Occipital lobe (tissue), 1 donor: ENCODE measurements at regions not wholly inside any gene's neighbourhood (a gene's known extent, or its start where the extent isn't known, plus 50 kb on each side); places are given as distances from the start of the nearest gene placed in this dataset.
"Not testable (repeated sequence)": the region's sequence is repeated elsewhere in the genome, so short reads cannot be mapped to it uniquely, and the experiment has no call there.

ENCODE experiments used
- DNase-seq: peaks from one replicate; lab custom pipeline; 2025; lab: John Stamatoyannopoulos, UW

DNA sequence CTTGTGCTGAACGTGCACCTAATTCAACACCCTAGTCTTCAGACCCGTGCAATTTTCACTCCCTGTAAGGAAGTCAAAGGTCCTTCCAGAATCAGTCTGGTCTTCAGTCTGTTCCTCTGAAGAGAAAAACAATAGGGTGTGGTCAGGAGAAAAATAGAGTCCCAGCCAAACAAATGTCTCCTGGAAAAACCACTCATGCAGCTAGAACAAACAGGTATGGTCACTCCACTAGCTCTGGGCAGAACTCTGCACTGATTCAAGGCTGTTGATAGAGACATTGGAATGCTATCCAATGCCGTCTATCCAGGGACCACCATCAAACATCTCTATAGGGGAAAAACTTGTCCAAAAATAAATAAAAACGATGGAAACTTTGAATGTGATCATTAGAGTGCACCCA lies 81.8 kb upstream of the MAP3K1 start:
- DNase-seq = no peak

DNA sequence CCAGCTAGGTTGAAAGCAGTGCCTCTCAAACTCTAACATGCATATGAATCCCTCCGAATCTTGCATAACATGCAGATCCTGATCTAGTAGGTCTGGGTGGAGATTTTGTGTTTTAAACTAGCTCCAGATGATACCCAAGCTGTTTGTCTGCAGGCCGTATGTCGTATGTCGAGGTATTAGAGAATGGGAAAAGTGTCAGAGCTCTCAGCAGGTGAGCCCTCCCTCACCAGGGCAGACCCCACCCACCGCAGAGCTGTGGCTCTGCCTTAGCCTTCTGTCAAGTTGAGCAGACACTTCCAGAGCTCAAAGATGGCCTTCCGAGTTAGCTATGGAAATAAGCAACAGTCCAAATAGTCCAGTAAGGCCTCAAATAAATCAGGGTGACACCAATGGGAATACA lies 83.2 kb upstream of the MAP3K1 start:
- DNase-seq = no peak

GRCh38 chr5:56731473-56731872 lies 83.9 kb upstream of the MAP3K1 start:
- not testable (repeated sequence) for DNase-seq

- DNase-seq = no peak
Observed at GRCh38 chr5:56729488-56729887, 85.9 kb upstream of the MAP3K1 start.

GRCh38 chr5:56725711-56726411 lies 89.5 kb upstream of the MAP3K1 start:
- DNase-seq = no peak

DNA sequence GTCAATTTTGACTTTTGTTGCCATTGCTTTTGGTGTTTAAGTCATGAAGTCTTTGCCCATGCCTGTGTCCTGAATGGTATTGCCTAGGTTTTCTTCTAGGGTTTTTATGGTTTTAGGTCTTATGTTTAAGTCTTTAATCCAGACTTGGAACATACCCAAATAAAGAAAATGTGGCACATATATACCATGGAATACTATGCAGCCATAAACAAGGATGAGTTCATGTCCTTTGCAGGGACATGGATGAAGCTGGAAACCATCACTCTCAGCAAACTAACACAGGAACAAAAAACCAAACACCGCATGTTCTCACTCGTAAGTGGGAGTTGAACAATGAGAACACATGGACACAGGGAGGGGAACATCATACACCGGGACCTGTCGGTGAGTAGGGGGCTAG lies 90.5 kb upstream of the MAP3K1 start:
- DNase-seq = not testable (repeated sequence)

GRCh38 chr5:56722317-56722716 lies 93.0 kb upstream of the MAP3K1 start:
- no peak for DNase-seq

DNA sequence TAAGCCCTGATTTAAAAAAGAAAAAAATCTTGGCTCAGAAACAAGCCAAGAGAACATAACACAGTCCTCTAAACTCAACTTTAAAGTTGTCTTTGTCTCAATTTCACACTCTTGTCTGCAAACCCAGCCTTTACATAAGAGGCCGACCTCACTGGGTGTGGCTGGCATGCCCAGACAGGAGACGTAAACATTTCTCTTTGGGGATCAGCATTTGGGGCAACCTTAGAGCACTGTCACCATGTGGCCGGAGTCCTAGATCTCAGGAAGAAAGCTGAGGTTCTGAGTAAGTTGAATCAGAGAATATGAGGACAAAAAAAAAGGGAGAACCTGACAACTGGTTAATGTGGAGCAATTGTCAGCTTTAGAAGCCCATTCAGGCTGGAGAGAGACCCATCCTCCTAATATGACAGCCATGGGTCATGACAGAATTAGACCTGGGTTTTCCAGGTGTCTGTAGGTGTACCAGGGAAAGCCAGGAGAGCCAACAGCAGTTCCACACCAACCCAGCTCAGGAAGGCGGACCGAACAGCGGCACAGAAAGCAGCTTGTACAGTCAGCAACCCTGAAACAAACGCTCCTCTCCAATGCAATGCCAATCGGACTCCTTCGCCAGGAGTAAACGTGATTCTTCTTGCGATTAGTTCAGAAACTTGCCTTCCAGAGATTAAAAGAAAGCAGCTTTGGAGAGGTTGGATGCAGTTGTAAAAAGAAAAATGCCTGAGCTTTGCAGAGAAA lies 97.9 kb upstream of the MAP3K1 start:
- no peak for DNase-seq

DNA sequence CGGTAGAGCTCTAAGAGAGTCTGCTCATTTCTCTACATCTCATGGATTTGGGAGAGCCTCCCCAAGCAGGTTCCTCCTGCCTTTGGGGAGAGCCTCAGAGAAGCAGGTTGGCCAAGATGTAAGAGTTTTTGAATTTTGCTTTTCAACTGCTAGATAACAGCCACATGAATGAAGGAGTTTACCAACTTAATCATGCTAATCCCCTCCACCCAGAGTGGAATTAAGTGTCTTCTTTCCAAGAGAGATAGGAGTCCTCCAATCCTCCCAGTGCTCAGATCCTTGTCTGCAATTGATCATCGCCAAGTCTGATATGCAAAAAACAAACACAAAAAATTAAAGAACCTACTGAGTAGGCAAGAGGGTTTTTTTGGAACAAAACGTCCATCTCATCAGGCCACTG lies 99.4 kb upstream of the MAP3K1 start:
- DNase-seq = no peak

DNA sequence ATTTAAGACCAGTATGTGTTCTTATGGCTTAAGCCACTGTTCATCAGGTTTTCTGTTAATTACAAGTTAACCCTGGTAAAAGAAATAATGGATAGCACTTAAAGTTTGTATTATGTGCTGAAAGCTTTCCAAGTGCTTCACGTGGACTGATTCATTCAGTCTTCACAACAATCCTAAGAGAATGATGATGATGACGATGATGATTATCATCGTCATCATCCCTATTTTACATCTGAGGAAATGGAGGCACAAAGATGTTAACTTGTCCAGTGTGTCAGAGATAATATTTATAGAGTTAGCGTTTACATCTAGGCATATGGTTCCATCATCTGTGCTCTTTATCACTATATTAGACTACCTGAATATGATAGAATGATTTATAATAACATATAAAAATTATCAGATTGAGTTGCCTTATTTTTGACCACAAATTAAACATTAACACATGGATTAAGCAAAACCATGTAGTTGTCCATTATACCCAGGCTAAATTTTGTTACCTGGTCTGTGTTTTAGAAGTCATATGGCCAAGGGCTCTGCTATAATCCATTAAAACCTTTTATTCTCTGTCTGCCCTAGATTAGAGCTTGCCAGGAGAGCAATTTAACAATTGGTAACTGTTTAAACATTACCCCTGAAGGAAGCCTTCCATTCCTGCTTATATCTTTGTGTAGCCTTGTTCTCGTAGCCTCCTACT lies 102.3 kb upstream of the MAP3K1 start:
- no peak for DNase-seq

DNA sequence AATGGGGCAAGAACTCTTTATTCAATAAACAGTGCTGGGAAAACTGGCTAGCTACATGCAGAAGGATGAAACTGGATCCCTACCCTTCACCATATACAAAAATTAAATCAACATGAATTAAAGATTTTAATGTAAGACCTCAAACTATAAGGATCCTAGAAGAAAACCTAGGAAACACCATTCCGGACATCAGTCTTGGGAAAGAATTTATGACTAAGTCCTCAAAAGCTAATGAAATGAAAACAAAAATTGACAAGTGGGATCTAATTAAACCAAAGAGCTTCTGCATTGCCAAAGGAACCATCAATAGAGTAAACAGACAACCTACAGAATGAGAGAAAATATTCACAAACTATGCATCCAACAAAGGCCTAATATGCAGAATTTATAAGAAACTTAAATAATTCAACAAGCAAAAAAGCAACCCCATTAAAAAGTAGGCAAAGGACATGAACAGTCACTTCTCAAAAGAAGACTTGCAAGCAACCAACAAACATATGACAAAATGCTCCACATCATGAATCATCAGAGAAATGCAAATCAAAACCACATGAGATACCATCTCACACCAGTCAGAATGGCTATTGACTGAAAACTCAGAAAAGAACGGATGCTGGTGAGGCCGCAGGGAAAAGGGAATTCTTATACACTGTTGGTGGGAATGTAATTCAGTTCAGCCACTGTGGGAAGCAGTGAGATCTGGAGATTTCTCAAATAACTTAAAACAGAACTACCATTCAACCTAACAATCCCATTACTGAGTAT lies 104.3 kb upstream of the MAP3K1 start:
- DNase-seq = no peak

DNA sequence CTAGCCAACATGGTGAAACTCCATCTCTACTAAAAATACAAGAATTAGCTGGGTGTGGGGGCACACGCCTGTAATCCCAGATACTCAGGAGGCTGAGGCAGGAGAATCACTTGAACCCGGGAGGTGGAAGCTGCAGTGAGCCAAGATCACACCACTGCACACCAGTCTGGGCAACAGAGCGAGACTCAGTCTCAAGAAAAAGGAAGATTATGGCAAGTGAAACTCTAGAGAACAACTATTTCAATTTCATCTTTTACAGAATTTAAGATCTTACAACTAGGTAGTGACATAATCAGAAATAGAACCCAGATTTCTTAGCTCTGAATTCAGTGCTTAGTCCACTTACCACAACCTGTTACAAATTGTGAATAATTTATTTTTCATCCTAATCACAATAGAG lies 108.8 kb upstream of the MAP3K1 start:
- DNase-seq = no peak

- DNase-seq = no peak
Observed at GRCh38 chr5:56705217-56705616, 110.1 kb upstream of the MAP3K1 start.

GRCh38 chr5:56703952-56704351 lies 111.4 kb upstream of the MAP3K1 start:
- DNase-seq = no peak

GRCh38 chr5:56700711-56701110 lies 114.6 kb upstream of the MAP3K1 start:
- no peak for DNase-seq

DNA sequence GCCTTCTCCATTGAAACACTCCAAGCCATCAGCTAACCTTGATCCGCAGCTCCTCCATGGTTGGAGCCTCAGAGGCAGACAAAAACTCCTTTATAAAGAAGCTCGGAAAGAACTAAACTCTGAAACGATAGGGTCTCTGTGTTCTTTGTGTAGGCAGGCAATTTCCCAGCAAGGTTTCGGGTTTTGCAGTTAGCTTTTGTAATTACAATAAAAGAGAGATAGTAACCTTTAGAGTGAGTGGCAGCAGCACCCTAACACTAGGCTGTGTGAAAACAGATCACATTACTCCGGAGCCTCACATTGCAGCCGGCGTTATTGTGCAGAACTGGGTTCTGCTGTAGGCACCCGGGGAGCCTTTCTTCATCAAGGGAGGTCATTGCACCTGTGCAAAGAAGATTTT lies 115.8 kb upstream of the MAP3K1 start:
- no peak for DNase-seq

DNA sequence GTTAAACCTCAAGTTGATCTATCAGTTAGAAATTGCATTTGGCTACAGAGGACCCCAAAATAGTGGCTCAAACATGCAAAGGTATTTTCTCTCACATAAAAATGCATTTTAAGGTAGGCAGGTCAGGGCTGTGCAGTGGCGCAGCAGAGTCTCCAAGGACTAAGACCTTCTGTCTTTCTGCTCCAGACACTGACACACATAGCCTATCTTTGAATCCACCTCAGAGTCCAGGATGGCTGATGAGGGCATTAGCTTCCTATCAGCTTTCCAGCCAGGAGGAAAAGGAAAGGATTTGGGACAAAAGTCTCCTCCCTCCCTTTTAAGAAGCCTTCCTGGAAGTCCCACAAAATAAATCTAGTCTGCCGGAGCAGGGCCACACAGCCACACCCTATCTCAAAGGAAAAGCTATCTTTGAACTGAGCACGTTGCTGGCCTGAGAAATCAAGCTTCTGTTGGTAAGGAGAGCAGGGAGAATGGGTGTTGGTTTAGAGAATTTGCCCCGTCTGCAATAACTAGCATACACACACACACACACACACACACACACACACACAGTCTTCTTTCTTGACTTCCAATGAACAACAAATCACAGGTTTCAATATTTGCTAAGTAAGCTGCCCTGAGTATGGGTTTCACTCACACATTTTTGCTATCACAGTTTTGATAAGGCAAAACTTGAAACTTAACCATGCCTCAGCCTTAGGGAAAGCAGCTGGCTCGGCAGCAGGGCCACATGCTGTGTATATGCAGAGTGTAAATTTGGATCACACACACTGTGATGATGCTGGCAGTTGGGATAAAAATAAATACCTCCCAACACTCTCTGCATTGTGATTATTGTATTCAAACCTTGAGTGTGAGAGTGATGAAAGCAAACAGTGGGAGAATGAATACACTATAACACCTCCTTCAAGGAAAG lies 116.6 kb upstream of the MAP3K1 start:
- DNase-seq = peak; percentile 20

DNA sequence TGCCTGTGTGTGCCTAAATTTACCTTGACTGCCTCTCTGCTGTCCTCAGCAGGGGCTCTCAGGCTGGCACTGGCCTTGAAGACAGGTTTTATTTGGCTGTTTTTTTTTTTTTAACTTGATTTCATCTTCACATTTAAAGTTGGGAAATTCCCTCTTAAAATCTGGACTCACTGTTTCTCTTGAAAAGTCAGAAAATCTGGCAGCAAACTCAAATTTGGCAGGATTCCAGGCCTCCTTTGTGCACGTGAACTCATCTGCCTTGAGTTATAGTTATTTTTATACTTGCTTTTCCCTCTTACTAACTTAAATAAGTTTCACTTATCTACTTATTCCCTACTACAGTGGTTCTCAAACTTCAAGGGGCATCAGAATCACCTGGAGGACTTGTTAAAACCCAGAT lies 118.4 kb upstream of the MAP3K1 start:
- DNase-seq = no peak

GRCh38 chr5:56693220-56693579 lies 122.1 kb upstream of the MAP3K1 start:
- no peak for DNase-seq

DNA sequence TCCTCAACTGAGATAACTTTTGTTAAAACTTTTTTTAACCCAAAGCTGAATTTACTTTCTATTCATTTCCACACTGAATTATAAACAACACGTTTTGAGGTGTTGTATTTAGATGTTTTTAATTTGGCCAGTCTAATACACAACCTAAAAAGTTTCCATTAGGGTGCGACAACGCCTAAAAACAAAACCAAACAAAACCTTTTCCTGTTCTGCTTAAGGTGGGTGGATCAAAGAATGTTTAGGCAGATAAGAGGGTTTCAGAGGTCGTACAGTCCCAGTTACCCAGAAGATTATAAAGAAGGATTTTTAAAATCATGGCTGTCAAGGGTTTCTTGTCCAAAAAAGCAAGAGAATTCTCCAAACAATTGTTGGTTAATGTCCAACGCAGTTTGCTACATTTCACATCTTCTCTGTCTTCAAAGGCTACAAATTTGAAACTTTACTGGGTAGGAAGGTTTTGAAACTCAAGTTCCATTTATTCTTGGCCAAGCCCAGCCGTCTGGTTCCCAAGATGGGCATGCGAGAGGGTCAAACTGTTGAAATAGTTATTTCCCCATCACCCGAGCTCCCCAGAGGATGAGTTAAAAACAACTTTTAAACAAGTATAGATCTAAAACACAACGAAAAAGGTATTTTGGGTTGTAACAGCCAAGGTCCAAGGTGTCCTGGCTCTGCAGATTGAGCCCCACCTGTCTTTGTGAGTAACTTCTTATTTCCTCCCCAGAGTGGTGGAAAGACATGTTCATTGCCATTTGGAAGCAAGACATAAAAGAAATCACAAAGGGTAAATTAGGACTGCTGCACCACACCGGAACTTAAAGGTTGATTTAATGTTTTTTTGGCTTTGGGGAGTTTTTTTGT lies 122.8 kb upstream of the MAP3K1 start:
- no peak for DNase-seq
